ENCODE measurements at regions not wholly inside any gene's neighbourhood (a gene's known extent, or its start where the extent isn't known, plus 50 kb on each side); places are given as distances from the start of the nearest gene placed in this dataset.

DNA sequence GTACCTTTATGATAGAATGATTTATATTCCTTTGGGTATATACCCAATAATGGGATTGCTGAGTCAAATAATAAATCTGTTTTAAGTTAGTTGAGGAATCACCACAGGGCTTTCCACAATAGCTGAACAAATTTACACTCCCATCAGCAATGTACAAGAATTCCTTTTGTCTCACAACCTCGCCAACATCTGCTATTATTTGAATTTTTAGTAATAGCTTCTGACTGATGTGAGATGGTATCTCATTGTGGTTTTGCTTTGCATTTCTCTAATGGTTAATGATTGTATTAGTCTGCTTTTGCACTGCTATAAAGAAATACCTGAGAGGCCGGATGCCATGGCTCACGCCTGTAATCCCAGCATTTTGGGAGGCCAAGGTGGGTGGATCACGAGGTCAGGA is 1387.6 kb upstream of the ACVR2A start:
- no peak for FAIRE-seq

DNA sequence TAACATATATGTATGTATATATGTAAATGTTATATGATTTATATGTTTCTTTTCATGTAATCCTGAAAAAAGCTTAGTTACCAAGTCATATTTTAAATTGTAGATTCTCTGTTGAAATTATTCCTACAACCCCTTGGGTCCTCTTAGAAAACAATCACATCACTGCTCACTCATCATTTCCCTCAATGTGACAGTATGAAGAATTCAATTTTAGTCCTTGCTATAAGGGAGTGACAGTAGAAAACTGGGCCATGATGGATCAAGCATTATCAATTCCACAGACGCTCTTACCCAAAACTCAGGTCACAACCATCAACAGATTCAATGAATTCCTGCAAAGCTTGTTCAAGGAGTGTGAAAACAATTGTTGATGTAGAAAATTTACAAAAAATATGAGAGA is 1389.5 kb upstream of the ACVR2A start:
- no peak for FAIRE-seq
- 90 to 97% (median 95%) methylated on average over 1 of the region's 1 CpG for WGBS, 3 donors

More for the DNA sequence above, 1387.6 kb upstream of the ACVR2A start:
- 80 to 91% (median 85%) methylated on average over 4 of the region's 4 CpGs for WGBS, 3 donors
- Histone ChIP-seq H3K4me1 (ENCODE audit: control insufficient read depth in 3 of 3, insufficient read depth in 2 of 3, low read depth in 1 of 3, low read length in 2 of 3) (no peaks in the 10 kb centered on the region), H3K9me3 (ENCODE audit: control insufficient read depth in 2 of 2, insufficient read depth in 1 of 2, low read depth in 1 of 2, low read length in 1 of 2) (peaks cover 0 to 8% of the 10 kb centered on the region in 2 donors), H3K4me3 (ENCODE audit: low read depth in 1 of 3, low read length in 3 of 3) (no peak overlapping the region), H3K36me3 (ENCODE audit: control insufficient read depth in 3 of 3, insufficient read depth in 2 of 3, low read depth in 1 of 3, low read length in 3 of 3) (no peaks in the 10 kb centered on the region), H3K27me3 (ENCODE audit: control insufficient read depth in 3 of 3, insufficient read depth in 3 of 3, low read length in 3 of 3) (no peaks in the 10 kb centered on the region), H3K27ac (ENCODE audit: low read depth in 1 of 3, low read length in 2 of 3) (no peak overlapping the region)
- no peak for DNase-seq

DNA sequence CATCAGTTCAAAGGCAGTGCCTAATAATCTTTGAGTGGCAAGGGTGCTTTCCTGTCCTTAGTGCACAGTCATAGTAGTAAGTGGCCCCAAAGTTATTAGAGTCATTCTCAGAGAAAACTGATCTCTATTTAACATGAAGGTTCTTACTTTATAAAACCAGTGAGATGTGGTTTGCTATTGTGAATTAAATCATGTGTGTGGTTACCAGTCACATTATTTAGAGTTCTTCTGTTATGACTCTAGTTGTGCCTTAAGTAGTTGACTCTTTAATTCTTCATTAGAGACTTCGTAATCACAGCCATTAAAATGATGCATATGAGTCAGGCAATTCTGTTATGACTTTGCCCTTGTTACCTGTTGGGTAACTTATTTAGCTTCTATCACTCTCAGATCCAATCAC is 1392.9 kb upstream of the ACVR2A start:
- H3K27me3 ChIP-seq (ENCODE audit: control insufficient read depth in 3 of 3, insufficient read depth in 3 of 3, low read length in 3 of 3), result no peaks in the 10 kb centered on the region
- 53 to 74% (median 70%) methylated on average over 1 of the region's 1 CpG for WGBS, 3 donors
- H3K27ac ChIP-seq (ENCODE audit: low read depth in 1 of 3, low read length in 2 of 3), result no peak overlapping the region
- no peaks in the 10 kb centered on the region for H3K9me3 ChIP-seq (ENCODE audit: control insufficient read depth in 2 of 2, insufficient read depth in 1 of 2, low read depth in 1 of 2, low read length in 1 of 2)
- FAIRE-seq, result no peak
- no peak for DNase-seq
- no peaks in the 10 kb centered on the region for H3K4me1 ChIP-seq (ENCODE audit: control insufficient read depth in 3 of 3, insufficient read depth in 2 of 3, low read depth in 1 of 3, low read length in 2 of 3)
- H3K36me3 ChIP-seq (ENCODE audit: control insufficient read depth in 3 of 3, insufficient read depth in 2 of 3, low read depth in 1 of 3, low read length in 3 of 3), result no peaks in the 10 kb centered on the region
- no peak overlapping the region for H3K4me3 ChIP-seq (ENCODE audit: low read depth in 1 of 3, low read length in 3 of 3)

More for the DNA sequence above, 1389.5 kb upstream of the ACVR2A start:
- no peaks in the 10 kb centered on the region for H3K36me3 ChIP-seq (ENCODE audit: control insufficient read depth in 3 of 3, insufficient read depth in 2 of 3, low read depth in 1 of 3, low read length in 3 of 3)
- no peaks in the 10 kb centered on the region for H3K4me1 ChIP-seq (ENCODE audit: control insufficient read depth in 3 of 3, insufficient read depth in 2 of 3, low read depth in 1 of 3, low read length in 2 of 3)
- H3K4me3 ChIP-seq (ENCODE audit: low read depth in 1 of 3, low read length in 3 of 3), result no peak overlapping the region
- no peak for DNase-seq
- H3K27me3 ChIP-seq (ENCODE audit: control insufficient read depth in 3 of 3, insufficient read depth in 3 of 3, low read length in 3 of 3), result no peaks in the 10 kb centered on the region
- H3K27ac ChIP-seq (ENCODE audit: low read depth in 1 of 3, low read length in 2 of 3), result no peak overlapping the region
- peaks cover 0 to 8% of the 10 kb centered on the region in 2 donors for H3K9me3 ChIP-seq (ENCODE audit: control insufficient read depth in 2 of 2, insufficient read depth in 1 of 2, low read depth in 1 of 2, low read length in 1 of 2)

DNA sequence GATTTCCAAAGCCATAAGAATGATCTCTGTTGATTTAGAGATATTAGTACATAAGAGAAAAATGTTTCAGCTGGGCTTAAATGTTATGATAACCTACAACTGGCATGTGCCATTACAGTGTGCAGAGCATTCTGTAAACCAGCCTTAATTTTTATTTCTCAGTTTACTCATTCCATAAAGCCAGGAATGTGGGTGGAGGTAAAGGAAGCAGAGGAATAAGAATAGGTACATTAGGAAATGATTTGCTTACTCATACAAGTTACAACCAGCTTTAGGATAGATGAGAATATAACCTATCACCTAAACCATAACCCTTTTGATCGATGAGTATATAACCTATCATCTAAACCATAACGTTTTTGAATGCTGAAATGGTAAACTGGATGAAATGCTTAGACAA is 1394.7 kb upstream of the ACVR2A start:
- no peak for FAIRE-seq

DNA sequence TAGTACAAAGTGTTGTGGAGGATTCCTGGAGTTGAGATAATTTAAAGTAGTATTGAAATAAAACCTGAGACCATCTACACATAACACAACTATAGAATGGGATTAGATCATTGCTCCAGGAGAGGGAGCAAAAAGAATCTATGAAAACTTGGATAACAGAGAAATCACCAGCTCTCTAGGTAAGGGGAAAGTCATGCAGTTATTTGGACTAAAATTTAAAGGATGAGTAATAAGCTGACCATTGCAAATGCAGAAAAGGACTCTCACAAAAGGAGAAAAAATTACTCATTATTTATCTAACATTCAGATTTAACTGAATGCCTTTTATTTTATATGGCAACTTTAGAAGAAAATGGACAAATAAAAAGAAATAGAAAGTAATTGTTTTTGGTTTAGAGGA is 1399.8 kb upstream of the ACVR2A start:
- Histone ChIP-seq H3K27me3 (ENCODE audit: control insufficient read depth in 3 of 3, insufficient read depth in 3 of 3, low read length in 3 of 3) (no peaks in the 10 kb centered on the region), H3K4me3 (ENCODE audit: low read depth in 1 of 3, low read length in 3 of 3) (no peak overlapping the region), H3K9me3 (ENCODE audit: control insufficient read depth in 2 of 2, insufficient read depth in 1 of 2, low read depth in 1 of 2, low read length in 1 of 2) (no peaks in the 10 kb centered on the region), H3K4me1 (ENCODE audit: control insufficient read depth in 3 of 3, insufficient read depth in 2 of 3, low read depth in 1 of 3, low read length in 2 of 3) (no peaks in the 10 kb centered on the region), H3K27ac (ENCODE audit: low read depth in 1 of 3, low read length in 2 of 3) (no peak overlapping the region), H3K36me3 (ENCODE audit: control insufficient read depth in 3 of 3, insufficient read depth in 2 of 3, low read depth in 1 of 3, low read length in 3 of 3) (no peaks in the 10 kb centered on the region)
- FAIRE-seq (no peak), DNase-seq (no peak)

More for the DNA sequence above, 1394.7 kb upstream of the ACVR2A start:
- Histone ChIP-seq H3K4me1 (ENCODE audit: control insufficient read depth in 3 of 3, insufficient read depth in 2 of 3, low read depth in 1 of 3, low read length in 2 of 3) (no peaks in the 10 kb centered on the region), H3K36me3 (ENCODE audit: control insufficient read depth in 3 of 3, insufficient read depth in 2 of 3, low read depth in 1 of 3, low read length in 3 of 3) (no peaks in the 10 kb centered on the region), H3K27ac (ENCODE audit: low read depth in 1 of 3, low read length in 2 of 3) (no peak overlapping the region), H3K4me3 (ENCODE audit: low read depth in 1 of 3, low read length in 3 of 3) (no peak overlapping the region), H3K9me3 (ENCODE audit: control insufficient read depth in 2 of 2, insufficient read depth in 1 of 2, low read depth in 1 of 2, low read length in 1 of 2) (no peaks in the 10 kb centered on the region), H3K27me3 (ENCODE audit: control insufficient read depth in 3 of 3, insufficient read depth in 3 of 3, low read length in 3 of 3) (no peaks in the 10 kb centered on the region)
- no peak for DNase-seq
- 74 to 90% (median 83%) methylated on average over 2 of the region's 2 CpGs for WGBS, 3 donors

DNA sequence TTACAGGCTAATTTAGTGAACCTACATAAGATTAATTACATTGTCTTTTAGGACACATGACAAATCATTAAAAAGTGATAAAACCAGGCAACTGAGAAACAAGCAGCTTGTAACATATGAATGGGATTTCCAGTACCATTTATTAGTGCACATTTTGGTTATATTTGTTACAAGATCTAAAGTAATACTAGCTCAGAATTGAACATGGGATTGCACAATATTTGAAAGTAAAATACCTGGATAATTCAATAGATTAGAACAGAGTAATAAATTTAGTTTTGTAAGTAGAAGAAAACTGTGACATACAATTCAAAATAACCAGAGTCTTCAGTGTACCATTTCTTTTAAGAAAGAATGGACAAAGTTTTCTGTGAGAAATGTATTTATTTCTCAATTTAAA is 1400.7 kb upstream of the ACVR2A start:
- Histone ChIP-seq H3K9me3 (ENCODE audit: control insufficient read depth in 2 of 2, insufficient read depth in 1 of 2, low read depth in 1 of 2, low read length in 1 of 2) (no peaks in the 10 kb centered on the region), H3K4me1 (ENCODE audit: control insufficient read depth in 3 of 3, insufficient read depth in 2 of 3, low read depth in 1 of 3, low read length in 2 of 3) (no peaks in the 10 kb centered on the region), H3K36me3 (ENCODE audit: control insufficient read depth in 3 of 3, insufficient read depth in 2 of 3, low read depth in 1 of 3, low read length in 3 of 3) (no peaks in the 10 kb centered on the region), H3K27me3 (ENCODE audit: control insufficient read depth in 3 of 3, insufficient read depth in 3 of 3, low read length in 3 of 3) (no peaks in the 10 kb centered on the region), H3K27ac (ENCODE audit: low read depth in 1 of 3, low read length in 2 of 3) (no peak overlapping the region), H3K4me3 (ENCODE audit: low read depth in 1 of 3, low read length in 3 of 3) (no peak overlapping the region)
- FAIRE-seq (no peak), DNase-seq (no peak)

DNA sequence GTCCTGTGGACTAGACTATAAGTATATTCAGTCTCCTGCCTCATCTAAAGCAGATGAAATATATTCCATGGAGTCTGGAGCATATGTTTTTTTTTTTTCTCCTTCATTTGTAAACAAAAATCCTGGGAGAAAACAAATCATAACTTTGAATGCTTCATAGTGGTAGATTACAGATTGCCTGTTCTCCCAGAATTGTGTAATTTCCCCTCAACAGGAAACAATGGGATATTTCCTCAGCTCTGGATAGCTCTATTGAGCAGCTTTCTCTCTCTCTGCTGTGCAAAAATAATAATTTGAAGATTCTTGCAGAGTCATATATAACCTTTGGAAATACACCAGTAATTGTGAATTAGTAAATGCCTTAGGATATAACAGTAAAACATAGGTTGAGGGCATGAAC is 1406.6 kb upstream of the ACVR2A start:
- FAIRE-seq (no peak), DNase-seq (no peak)
- H3K9me3 ChIP-seq (ENCODE audit: control insufficient read depth in 2 of 2, insufficient read depth in 1 of 2, low read depth in 1 of 2, low read length in 1 of 2), result no peaks in the 10 kb centered on the region
- H3K36me3 ChIP-seq (ENCODE audit: control insufficient read depth in 3 of 3, insufficient read depth in 2 of 3, low read depth in 1 of 3, low read length in 3 of 3), result no peaks in the 10 kb centered on the region
- H3K27me3 ChIP-seq (ENCODE audit: control insufficient read depth in 3 of 3, insufficient read depth in 3 of 3, low read length in 3 of 3), result no peaks in the 10 kb centered on the region
- no peak overlapping the region for H3K4me3 ChIP-seq (ENCODE audit: low read depth in 1 of 3, low read length in 3 of 3)
- no peaks in the 10 kb centered on the region for H3K4me1 ChIP-seq (ENCODE audit: control insufficient read depth in 3 of 3, insufficient read depth in 2 of 3, low read depth in 1 of 3, low read length in 2 of 3)
- H3K27ac ChIP-seq (ENCODE audit: low read depth in 1 of 3, low read length in 2 of 3), result no peak overlapping the region

DNA sequence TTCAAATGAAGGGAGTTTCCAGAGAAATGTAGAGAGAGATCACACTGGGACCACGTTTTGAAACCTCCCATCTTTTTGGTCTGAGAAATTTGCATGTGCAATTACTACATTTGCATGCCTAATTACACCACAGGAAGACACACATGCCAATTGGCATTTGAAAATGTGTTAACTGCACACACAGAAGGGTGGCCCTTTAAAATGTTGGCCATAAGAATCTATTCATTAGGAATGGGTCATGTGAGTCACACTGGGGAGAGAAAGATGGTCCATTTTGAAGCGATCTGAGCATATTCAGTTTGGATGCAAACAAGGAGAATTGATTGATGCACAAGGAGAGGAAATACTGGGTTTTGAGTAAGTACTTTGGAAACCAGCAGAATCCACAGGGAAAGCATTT is 1407.1 kb upstream of the ACVR2A start:
- Histone ChIP-seq H3K27me3 (ENCODE audit: control insufficient read depth in 3 of 3, insufficient read depth in 3 of 3, low read length in 3 of 3) (no peaks in the 10 kb centered on the region), H3K27ac (ENCODE audit: low read depth in 1 of 3, low read length in 2 of 3) (no peak overlapping the region), H3K4me3 (ENCODE audit: low read depth in 1 of 3, low read length in 3 of 3) (no peak overlapping the region), H3K36me3 (ENCODE audit: control insufficient read depth in 3 of 3, insufficient read depth in 2 of 3, low read depth in 1 of 3, low read length in 3 of 3) (no peaks in the 10 kb centered on the region), H3K4me1 (ENCODE audit: control insufficient read depth in 3 of 3, insufficient read depth in 2 of 3, low read depth in 1 of 3, low read length in 2 of 3) (no peaks in the 10 kb centered on the region), H3K9me3 (ENCODE audit: control insufficient read depth in 2 of 2, insufficient read depth in 1 of 2, low read depth in 1 of 2, low read length in 1 of 2) (no peaks in the 10 kb centered on the region)
- no peak for DNase-seq
- FAIRE-seq, result no peak
- WGBS, 3 donors, result 26 to 39% (median 29%) methylated on average over 2 of the region's 2 CpGs

DNA sequence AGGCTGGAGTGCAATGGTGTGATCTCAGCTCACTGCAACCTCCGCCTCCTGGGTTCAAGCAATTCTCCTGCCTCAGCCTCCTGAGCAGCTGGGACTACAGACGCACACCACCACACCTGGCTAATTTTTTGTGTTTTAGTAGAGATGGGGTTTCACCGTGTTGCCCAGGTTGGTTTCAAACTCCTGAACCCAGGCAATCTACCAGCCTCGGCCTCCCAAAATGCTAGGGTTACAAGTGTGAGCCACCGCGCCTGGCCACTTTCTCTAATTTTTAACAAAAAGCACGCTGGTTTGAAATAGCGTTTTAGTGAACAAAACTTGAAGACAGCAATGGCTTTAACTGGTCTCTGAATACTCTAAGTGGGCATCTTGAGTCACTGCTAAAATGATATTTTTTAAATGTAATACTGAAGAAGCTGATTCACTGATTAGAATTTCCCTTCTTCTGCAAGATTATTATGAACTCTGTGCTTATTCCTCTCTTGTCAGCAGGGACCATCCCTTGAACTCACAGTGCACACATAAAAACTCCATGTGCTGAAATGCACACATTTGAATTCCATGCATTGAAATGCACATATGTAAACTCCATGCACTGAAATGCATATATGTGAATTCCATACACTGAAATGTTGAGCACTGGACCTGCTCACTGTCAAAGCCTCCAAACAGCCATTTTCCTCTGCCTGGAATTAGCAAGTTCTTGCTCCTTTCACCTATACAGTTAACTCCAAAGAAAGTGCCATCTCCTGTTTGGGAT is 1411.5 kb upstream of the ACVR2A start:
- H3K9me3 ChIP-seq (ENCODE audit: control insufficient read depth in 2 of 2, insufficient read depth in 1 of 2, low read depth in 1 of 2, low read length in 1 of 2), result no peaks in the 10 kb centered on the region
- no peak overlapping the region for H3K4me3 ChIP-seq (ENCODE audit: low read depth in 1 of 3, low read length in 3 of 3)
- 92 to 95% (median 93%) methylated on average over 8 of the region's 8 CpGs for WGBS, 3 donors
- no peaks in the 10 kb centered on the region for H3K36me3 ChIP-seq (ENCODE audit: control insufficient read depth in 3 of 3, insufficient read depth in 2 of 3, low read depth in 1 of 3, low read length in 3 of 3)
- no peak overlapping the region for H3K27ac ChIP-seq (ENCODE audit: low read depth in 1 of 3, low read length in 2 of 3)
- H3K4me1 ChIP-seq (ENCODE audit: control insufficient read depth in 3 of 3, insufficient read depth in 2 of 3, low read depth in 1 of 3, low read length in 2 of 3), result no peaks in the 10 kb centered on the region
- FAIRE-seq (no peak), DNase-seq (no peak)
- no peaks in the 10 kb centered on the region for H3K27me3 ChIP-seq (ENCODE audit: control insufficient read depth in 3 of 3, insufficient read depth in 3 of 3, low read length in 3 of 3)
